HG02870 (cell line): ENCODE measurements at regions not wholly inside any gene's neighbourhood (a gene's known extent, or its start where the extent isn't known, plus 50 kb on each side); places are given as distances from the start of the nearest gene placed in this dataset.
"Not testable (repeated sequence)": the region's sequence is repeated elsewhere in the genome, so short reads cannot be mapped to it uniquely, and the experiment has no call there.

ENCODE experiments used
- ATAC-seq: cut with Tn5 transposase; IDR thresholded peaks from one replicate; pipeline ENCODE4 v1.9.1; 2021; ENCODE audit warnings: mild to moderate bottlenecking, moderate library complexity; ENCODE audit not compliant: unreplicated experiment

- ATAC-seq = no peak
Measured at GRCh38 chr2:40043641-40044040, 264.6 kb upstream of the THUMPD2 start.

- ATAC-seq = no peak
Measured at GRCh38 chr2:40043191-40043590, 264.1 kb upstream of the THUMPD2 start.

GRCh38 chr2:40041422-40042382 lies 262.6 kb upstream of the THUMPD2 start:
- no peak for ATAC-seq

GRCh38 chr2:40039549-40039948 lies 260.5 kb upstream of the THUMPD2 start:
- no peak for ATAC-seq

- no peak for ATAC-seq
Measured at GRCh38 chr2:40038646-40039045, 259.6 kb upstream of the THUMPD2 start.

- ATAC-seq = no peak
Measured at GRCh38 chr2:40037303-40037702, 258.2 kb upstream of the THUMPD2 start.

GRCh38 chr2:40036241-40036640 lies 257.2 kb upstream of the THUMPD2 start:
- no peak for ATAC-seq

- no peak for ATAC-seq
Measured at GRCh38 chr2:40034801-40035200, 255.7 kb upstream of the THUMPD2 start.

- no peak for ATAC-seq
Measured at GRCh38 chr2:40034198-40034597, 255.1 kb upstream of the THUMPD2 start.

GRCh38 chr2:40033781-40034180 lies 254.7 kb upstream of the THUMPD2 start:
- ATAC-seq = no peak

GRCh38 chr2:40032650-40033319 lies 253.7 kb upstream of the THUMPD2 start:
- ATAC-seq = no peak

GRCh38 chr2:40030456-40030975 lies 251.5 kb upstream of the THUMPD2 start:
- ATAC-seq = no peak

- peak; percentile 92 for ATAC-seq
Measured at GRCh38 chr2:40028792-40029488, 249.9 kb upstream of the THUMPD2 start.

GRCh38 chr2:40027968-40028367 lies 248.9 kb upstream of the THUMPD2 start:
- ATAC-seq = no peak

GRCh38 chr2:40025276-40025675 lies 246.2 kb upstream of the THUMPD2 start:
- not testable (repeated sequence) for ATAC-seq

GRCh38 chr2:40020997-40021396 lies 241.9 kb upstream of the THUMPD2 start:
- no peak for ATAC-seq

GRCh38 chr2:40016151-40016885 lies 237.3 kb upstream of the THUMPD2 start:
- ATAC-seq = no peak

GRCh38 chr2:40013962-40014361 lies 234.9 kb upstream of the THUMPD2 start:
- ATAC-seq = not testable (repeated sequence)

GRCh38 chr2:40004336-40004735 lies 225.3 kb upstream of the THUMPD2 start:
- no peak for ATAC-seq

GRCh38 chr2:40002339-40002738 lies 223.3 kb upstream of the THUMPD2 start:
- ATAC-seq = no peak

GRCh38 chr2:39999864-40000263 lies 220.8 kb upstream of the THUMPD2 start:
- ATAC-seq = no peak
